HEK293T (cell line): ENCODE measurements at regions not wholly inside any gene's neighbourhood (a gene's known extent, or its start where the extent isn't known, plus 50 kb on each side); places are given as distances from the start of the nearest gene placed in this dataset.

Experiments
- CTBP1 ChIP-seq: fragments of 450-650 bp; IDR thresholded peaks from 2 replicates; pipeline ENCODE4 v1.6.1; 2016; ENCODE audit warnings: borderline replicate concordance
- ELF4 ChIP-seq: fragments of 450-650 bp; IDR thresholded peaks from 2 replicates; pipeline ENCODE4 v1.6.1; 2017; ENCODE audit warnings: antibody characterized with exemption
- FOXA1 ChIP-seq: fragments of 450-650 bp; IDR thresholded peaks from 2 replicates; pipeline ENCODE4 v1.6.1; 2016; ENCODE audit warnings: mild to moderate bottlenecking
- FOXK2 ChIP-seq: fragments of 450-650 bp; IDR thresholded peaks from 2 replicates; pipeline ENCODE4 v1.6.1; 2016; ENCODE audit warnings: mild to moderate bottlenecking
- LEF1 ChIP-seq: fragments of 450-650 bp; IDR thresholded peaks from 2 replicates; pipeline ENCODE4 v1.6.1; 2017; ENCODE audit warnings: mild to moderate bottlenecking, borderline replicate concordance
- NFRKB ChIP-seq: fragments of 450-650 bp; IDR thresholded peaks from 2 replicates; pipeline ENCODE4 v1.6.1; 2016; ENCODE audit warnings: mild to moderate bottlenecking, moderate library complexity
- SP1 ChIP-seq: fragments of 450-650 bp; IDR thresholded peaks from 2 replicates; pipeline ENCODE4 v1.6.1; 2017
- SUZ12 ChIP-seq: fragments of 450-650 bp; IDR thresholded peaks from 2 replicates; pipeline ENCODE4 v1.6.1; 2016; ENCODE audit warnings: mild to moderate bottlenecking

GRCh38 chr2:225173909-225174308, 131.6 kb upstream of the DOCK10 start:
- TF ChIP-seq SP1 (no peak), FOXA1 (no peak), ELF4 (no peak), SUZ12 (no peak), LEF1 (no peak), FOXK2 (no peak), CTBP1 (no peak), NFRKB (no peak)
